Thymus (tissue), 11 donors: ENCODE measurements at regions not wholly inside any gene's neighbourhood (a gene's known extent, or its start where the extent isn't known, plus 50 kb on each side); places are given as distances from the start of the nearest gene placed in this dataset.
"Not testable (repeated sequence)": the region's sequence is repeated elsewhere in the genome, so short reads cannot be mapped to it uniquely, and the experiment has no call there.

Experiments
- DNase-seq, 9 donors: peaks; one replicate each; pipeline ENCODE4 v3.0.0-alpha.2; 2013; ENCODE audit warnings: low spot score in 9 of 9, low read depth in 6 of 9, missing footprints in 1 of 9
- H3K27ac ChIP-seq, 2 donors: one replicate each; pipeline ENCODE4 v1.5.1; 2013; ENCODE audit warnings: control low read depth in 1 of 2, low read depth in 1 of 2, low read length in 1 of 2, mild to moderate bottlenecking in 1 of 2, moderate library complexity in 1 of 2
- H3K27me3 ChIP-seq, 2 donors: one replicate each; pipeline ENCODE4 v1.5.1; 2013; ENCODE audit warnings: low read length in 1 of 2; ENCODE audit not compliant: control insufficient read depth in 2 of 2, insufficient read depth in 1 of 2
- H3K36me3 ChIP-seq, 2 donors: one replicate each; pipeline ENCODE4 v1.5.1; 2013; ENCODE audit warnings: low read length in 1 of 2, mild to moderate bottlenecking in 1 of 2, moderate library complexity in 1 of 2; ENCODE audit not compliant: control insufficient read depth in 2 of 2, insufficient read depth in 2 of 2
- H3K4me1 ChIP-seq, 2 donors: one replicate each; pipeline ENCODE4 v1.5.1; 2013; ENCODE audit warnings: low read length in 2 of 2; ENCODE audit not compliant: control insufficient read depth in 2 of 2, insufficient read depth in 2 of 2
- H3K4me3 ChIP-seq, 2 donors: one replicate each; pipeline ENCODE4 v1.5.1; 2013; ENCODE audit warnings: low read length in 2 of 2, control low read depth in 1 of 2, mild to moderate bottlenecking in 1 of 2
- H3K9me3 ChIP-seq, 2 donors: one replicate each; pipeline ENCODE4 v1.5.1; 2013; ENCODE audit warnings: low read length in 1 of 2, mild to moderate bottlenecking in 1 of 2; ENCODE audit not compliant: control insufficient read depth in 2 of 2, insufficient read depth in 1 of 2
- WGBS: extraction: QIAGEN DNeasy Blood & Tissue Kit; methylation state at CpG from one replicate; pipeline ENCODE4 v1.1.7; 2013; 5-methylcytosine and 5-hydroxymethylcytosine counted together
- donor health status: healthy.

- not testable (repeated sequence) for H3K4me1 ChIP-seq, H3K27me3 ChIP-seq, H3K27ac ChIP-seq, H3K4me3 ChIP-seq, H3K9me3 ChIP-seq, DNase-seq, H3K36me3 ChIP-seq
- WGBS = 94% methylated on average over 6 of the region's 6 CpGs
These were observed 109.9 kb upstream of the PPM1J start for GRCh38 chr1:112825075-112825474.

GRCh38 chr1:112821307-112822063, 106.4 kb upstream of the PPM1J start:
- H3K4me3 ChIP-seq = not testable (repeated sequence)

GRCh38 chr1:112818990-112819689, 104.0 kb upstream of the PPM1J start:
- DNase-seq = peak in 1 of 9 donors; percentile 16
- no peak overlapping the region for H3K27ac ChIP-seq
- no peaks in the 10 kb centered on the region for H3K27me3 ChIP-seq
- H3K4me3 ChIP-seq = no peak overlapping the region
- H3K9me3 ChIP-seq = no peaks in the 10 kb centered on the region
- no peaks in the 10 kb centered on the region for H3K4me1 ChIP-seq
- 9% methylated on average over 4 of the region's 4 CpGs for WGBS
- H3K36me3 ChIP-seq = no peaks in the 10 kb centered on the region

More at GRCh38 chr1:112821307-112822063, 106.4 kb upstream of the PPM1J start:
- not testable (repeated sequence) for H3K9me3 ChIP-seq, H3K36me3 ChIP-seq, H3K4me1 ChIP-seq, DNase-seq, H3K27me3 ChIP-seq, H3K27ac ChIP-seq
- 85% methylated on average over 7 of the region's 7 CpGs for WGBS

- H3K9me3 ChIP-seq = no peaks in the 10 kb centered on the region
- H3K27ac ChIP-seq = no peak overlapping the region
- no peak overlapping the region for H3K4me3 ChIP-seq
- DNase-seq = no peak
- 96% methylated on average over 7 of the region's 7 CpGs for WGBS
- no peaks in the 10 kb centered on the region for H3K36me3 ChIP-seq
- no peaks in the 10 kb centered on the region for H3K27me3 ChIP-seq
- H3K4me1 ChIP-seq = no peaks in the 10 kb centered on the region
These were observed 102.6 kb upstream of the PPM1J start for GRCh38 chr1:112817555-112818373.

GRCh38 chr1:112815376-112815775, 100.2 kb upstream of the PPM1J start:
- DNase-seq = no peak
- no peaks in the 10 kb centered on the region for H3K36me3 ChIP-seq
- no peak overlapping the region for H3K27ac ChIP-seq
- H3K9me3 ChIP-seq = no peaks in the 10 kb centered on the region
- H3K4me3 ChIP-seq = no peak overlapping the region
- no peaks in the 10 kb centered on the region for H3K4me1 ChIP-seq
- WGBS = 97% methylated on average over 5 of the region's 5 CpGs
- no peaks in the 10 kb centered on the region for H3K27me3 ChIP-seq

GRCh38 chr1:112814645-112815044, 99.5 kb upstream of the PPM1J start:
- H3K9me3 ChIP-seq, H3K27ac ChIP-seq, DNase-seq, H3K4me3 ChIP-seq, H3K36me3 ChIP-seq, H3K27me3 ChIP-seq, H3K4me1 ChIP-seq: not testable (repeated sequence)
- 98% methylated on average over 8 of the region's 8 CpGs for WGBS

GRCh38 chr1:112808861-112809684, 93.9 kb upstream of the PPM1J start:
- H3K27ac ChIP-seq = no peak overlapping the region
- no peak overlapping the region for H3K4me3 ChIP-seq
- H3K36me3 ChIP-seq = no peaks in the 10 kb centered on the region
- H3K4me1 ChIP-seq = no peaks in the 10 kb centered on the region
- peaks cover 0 to 6% of the 10 kb centered on the region in 2 donors for H3K27me3 ChIP-seq
- DNase-seq = peak in 3 of 9 donors; percentile 17 to 43 (median 39)
- no peaks in the 10 kb centered on the region for H3K9me3 ChIP-seq
- 27% methylated on average over 8 of the region's 8 CpGs for WGBS

- H3K27me3 ChIP-seq = peaks cover 0 to 6% of the 10 kb centered on the region in 2 donors
- no peak overlapping the region for H3K27ac ChIP-seq
- WGBS = 95% methylated on average over 3 of the region's 3 CpGs
These were observed 92.9 kb upstream of the PPM1J start for GRCh38 chr1:112807999-112808398.

More at GRCh38 chr1:112807999-112808398, 92.9 kb upstream of the PPM1J start:
- Histone ChIP-seq H3K4me1 (no peaks in the 10 kb centered on the region), H3K36me3 (no peaks in the 10 kb centered on the region), H3K9me3 (no peaks in the 10 kb centered on the region), H3K4me3 (no peak overlapping the region)
- DNase-seq = no peak
